ENCODE measurements at regions not wholly inside any gene's neighbourhood (a gene's known extent, or its start where the extent isn't known, plus 50 kb on each side); places are given as distances from the start of the nearest gene placed in this dataset.
"Not testable (repeated sequence)": the region's sequence is repeated elsewhere in the genome, so short reads cannot be mapped to it uniquely, and the experiment has no call there.

DNA sequence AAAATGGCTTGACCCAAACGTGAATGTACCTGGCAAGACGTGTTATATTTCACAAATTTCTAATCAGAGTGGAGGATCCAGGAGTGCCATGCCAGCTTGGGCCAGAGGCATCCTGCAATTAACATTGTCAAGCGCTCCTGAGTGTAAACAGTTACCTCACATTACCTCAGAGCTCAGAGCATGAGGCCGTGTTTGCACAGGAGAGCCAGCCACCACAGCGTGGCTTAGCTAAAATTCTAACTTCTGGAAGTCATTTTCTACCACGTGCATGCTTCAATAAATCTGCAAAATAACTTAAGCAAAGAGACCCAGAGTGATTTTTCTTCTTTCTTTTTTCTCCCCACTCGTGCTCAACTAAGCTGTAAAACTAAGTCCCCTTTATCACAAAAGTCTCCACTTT is 769.0 kb downstream of the KCNJ2 start:
- no peak for DNase-seq (ENCODE audit: low spot score)

DNA sequence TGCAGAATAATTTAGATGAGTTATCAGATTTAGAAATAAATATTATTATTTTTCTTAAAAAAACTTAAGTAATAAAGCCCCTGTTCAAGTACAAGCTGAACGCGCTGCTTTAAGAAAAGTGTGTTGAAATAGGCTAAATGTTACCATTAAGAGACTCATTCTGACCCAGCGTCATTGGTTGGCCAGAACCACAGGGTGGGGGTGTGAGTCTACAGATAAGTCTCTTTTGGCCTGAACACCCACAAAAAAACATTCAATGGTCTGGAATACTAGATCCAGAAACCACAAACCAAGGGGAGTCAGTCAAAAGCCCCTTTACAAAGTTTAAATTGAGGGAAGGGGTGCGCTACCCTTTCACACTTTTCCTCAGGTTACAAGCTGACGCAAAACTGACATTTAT is 776.1 kb downstream of the KCNJ2 start:
- no peak for DNase-seq (ENCODE audit: low spot score)

DNA sequence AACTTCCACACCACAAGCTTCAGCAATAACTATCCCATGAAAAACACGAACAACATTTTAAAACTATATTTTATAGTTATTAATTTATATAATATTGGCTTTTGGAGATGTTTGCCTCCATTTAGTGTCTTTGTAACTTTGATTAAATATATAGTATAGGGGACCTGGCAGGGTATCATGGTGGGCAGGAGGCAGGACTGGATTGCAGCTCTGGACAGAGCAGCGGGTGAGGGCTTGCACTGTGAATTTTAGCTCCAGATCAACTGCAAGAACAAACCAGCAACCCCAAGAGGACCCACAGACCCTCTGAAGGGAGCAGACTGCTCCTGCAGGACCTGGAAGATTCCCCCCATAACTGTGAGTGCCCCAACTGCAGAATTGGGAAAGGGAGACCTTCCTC is 777.9 kb downstream of the KCNJ2 start:
- DNase-seq (ENCODE audit: low spot score) = no peak

DNA sequence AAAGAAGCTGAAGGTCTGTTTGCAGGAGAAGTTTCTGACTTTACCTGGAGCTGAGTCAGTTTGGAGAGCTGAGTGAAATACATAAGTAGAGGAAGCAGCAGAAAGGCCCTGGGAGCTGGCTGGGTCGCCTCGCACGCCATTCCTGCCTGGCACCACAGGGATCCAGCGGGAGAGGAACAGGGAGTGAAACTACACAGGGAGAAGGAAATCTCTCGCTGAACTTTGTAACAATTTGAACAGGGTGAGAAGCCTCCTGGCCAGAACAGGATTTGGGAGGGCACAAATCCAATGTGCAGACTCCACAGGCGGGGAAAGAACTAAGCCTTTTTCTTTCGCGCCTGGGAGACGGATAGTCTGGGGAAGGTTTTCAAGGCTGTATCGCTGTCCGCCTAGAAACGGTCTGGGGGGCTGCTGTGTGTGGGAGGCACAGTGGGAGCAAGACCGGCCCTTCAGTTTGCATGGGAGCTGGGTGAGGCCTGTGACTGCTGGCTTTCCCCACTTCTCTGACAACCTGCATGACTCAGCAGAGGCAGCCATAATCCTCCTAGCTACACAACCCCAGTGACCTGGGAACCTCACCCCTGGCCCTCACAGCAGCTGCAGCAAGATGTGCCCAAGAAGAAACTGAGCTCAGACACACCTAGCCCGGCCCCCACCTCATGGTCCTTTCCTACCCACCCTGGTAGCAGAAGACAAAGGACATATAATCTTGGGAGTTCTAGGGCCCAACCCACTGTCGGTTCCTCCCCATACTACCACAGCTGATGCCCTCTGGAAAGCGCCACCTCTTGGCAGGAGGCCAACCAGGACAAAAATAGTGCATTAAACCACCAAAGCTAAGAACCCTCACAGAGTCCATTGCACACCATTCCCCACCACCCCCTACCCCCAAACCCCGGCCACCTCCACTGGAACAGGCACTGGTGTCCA is 778.6 kb downstream of the KCNJ2 start:
- DNase-seq (ENCODE audit: low spot score) = no peak

DNA sequence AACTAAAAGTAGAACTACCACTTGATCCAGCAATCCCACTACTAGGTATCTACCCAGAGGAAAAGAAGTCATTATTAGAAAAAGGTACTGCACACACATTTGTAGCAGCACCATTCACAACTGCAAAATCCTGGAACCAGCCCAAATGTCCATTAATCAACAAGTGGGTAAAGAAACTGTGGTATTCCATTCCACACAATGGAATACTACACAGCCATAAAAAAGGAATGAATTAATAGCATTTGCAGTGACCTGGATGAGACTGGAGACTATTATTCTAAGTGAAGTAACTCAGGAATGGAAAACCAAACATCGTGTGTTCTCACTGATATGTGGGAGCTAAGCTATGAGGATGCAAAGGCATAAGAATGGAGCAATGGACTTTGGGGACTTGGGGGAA is 783.8 kb downstream of the KCNJ2 start:
- DNase-seq (ENCODE audit: low spot score) = not testable (repeated sequence)

DNA sequence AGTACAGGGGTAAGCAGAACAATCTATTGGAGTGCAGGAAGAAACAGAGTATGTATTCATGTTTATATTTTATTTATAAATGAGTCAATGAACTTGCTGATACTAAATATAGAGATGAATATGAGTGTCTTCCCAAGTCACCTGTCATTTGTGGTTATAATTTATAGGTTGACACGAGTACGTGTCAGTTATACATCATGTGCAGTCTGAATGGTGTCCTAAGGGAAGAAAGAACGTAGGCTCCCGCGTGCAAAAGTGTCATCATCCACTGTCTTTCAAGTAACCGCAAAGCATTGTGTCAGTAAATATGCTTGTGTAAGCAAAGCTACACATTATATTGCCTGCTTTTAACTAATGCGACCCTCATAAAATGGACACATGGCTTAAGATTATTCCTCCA is 786.1 kb downstream of the KCNJ2 start:
- DNase-seq (ENCODE audit: low spot score) = no peak

DNA sequence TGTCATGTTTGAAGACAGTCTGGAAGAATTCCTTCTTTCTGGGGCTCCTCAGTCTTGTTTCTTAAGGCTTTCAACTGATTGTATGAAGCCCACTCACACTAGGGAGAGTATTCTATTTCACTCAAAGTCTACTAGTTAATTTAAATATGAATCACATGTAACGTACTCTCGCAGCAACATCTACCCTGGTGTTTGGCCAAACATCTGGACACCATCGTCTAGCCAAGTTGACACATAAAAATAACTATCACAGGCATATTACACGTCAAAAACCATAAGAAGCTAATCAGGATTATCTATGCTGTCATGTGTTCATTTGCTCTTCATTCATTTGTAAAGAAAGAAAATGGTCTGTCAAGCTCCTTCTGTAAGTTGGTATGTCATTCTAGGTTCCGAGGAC is 787.4 kb downstream of the KCNJ2 start:
- no peak for DNase-seq (ENCODE audit: low spot score)

DNA sequence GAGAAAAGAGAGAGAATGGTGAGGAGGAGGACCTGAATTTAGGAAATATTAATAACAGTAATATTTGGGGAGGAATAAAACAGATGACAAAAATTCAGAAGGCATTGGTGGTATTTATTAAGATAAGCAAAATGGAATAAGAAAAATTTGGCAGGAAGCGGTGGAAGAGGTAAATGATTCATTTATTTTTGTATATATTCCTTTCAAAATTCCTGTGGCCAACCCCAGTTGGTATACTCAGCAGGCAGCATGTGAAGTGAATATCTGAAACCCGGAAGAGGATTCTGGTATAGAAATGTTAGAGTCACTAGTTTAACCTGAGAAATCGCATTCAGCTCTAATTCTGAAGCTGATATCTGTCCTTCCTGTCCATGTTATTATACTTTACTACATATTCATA is 792.0 kb downstream of the KCNJ2 start:
- DNase-seq (ENCODE audit: low spot score) = no peak

DNA sequence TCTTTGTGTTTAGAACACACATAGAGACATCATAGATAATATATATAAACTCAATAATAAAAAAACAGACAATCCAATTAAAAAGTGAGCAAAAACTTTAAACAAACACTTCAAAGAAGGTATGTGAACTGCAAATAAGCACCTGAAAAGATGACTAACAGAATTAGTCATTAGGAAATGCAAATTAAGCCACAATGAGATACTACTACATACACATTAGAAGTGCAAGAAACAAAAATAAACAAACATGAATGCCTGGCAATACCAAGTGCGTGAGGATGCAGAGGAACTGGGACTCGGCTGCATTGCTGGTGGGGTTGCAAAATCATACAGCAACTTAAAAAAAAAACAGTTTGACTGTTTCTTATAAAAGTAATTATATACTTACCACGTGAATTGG is 799.0 kb downstream of the KCNJ2 start:
- DNase-seq (ENCODE audit: low spot score) = no peak

DNA sequence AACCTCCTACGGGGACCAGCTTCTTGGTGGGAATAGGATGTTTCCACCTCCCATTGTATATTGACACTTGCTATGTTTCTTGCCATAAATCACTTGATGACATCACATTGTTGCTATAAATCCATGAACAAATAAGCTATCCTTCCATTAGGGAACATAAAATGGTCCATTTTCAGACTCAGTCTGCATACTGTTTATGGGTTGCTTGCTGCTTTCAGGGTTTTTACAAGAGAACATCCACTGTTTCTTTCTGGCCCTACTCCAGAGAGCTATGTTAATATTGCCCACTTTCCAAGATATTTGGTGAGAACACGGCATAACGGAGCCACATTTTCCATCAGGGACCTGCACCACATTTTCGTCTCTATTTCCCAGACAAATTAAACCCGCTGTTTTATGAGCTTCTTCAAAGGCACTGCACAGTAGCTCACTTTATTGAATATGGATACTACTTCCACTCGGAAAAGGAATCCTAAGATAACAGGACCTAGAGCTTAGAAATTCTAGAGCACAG is 800.2 kb downstream of the KCNJ2 start:
- DNase-seq (ENCODE audit: low spot score) = no peak

DNA sequence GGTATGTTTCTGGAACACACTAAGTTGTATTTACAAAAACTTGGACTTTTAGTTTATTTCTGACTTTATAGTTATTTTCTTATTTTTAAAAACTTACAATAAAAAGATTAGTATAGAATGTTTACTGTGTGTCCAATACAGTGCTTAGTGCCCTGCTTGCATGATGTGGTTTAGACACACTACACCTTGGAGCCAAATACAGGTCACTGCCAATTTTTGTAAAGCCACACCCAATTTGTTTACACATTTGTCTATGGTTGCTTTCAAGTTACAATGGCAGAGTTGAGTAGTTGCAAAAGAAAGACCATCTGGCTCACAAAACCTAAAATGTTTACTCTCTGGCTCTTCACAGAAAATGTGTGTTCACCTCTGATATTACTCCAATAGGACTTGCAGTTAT is 807.1 kb downstream of the KCNJ2 start:
- DNase-seq (ENCODE audit: low spot score) = no peak

DNA sequence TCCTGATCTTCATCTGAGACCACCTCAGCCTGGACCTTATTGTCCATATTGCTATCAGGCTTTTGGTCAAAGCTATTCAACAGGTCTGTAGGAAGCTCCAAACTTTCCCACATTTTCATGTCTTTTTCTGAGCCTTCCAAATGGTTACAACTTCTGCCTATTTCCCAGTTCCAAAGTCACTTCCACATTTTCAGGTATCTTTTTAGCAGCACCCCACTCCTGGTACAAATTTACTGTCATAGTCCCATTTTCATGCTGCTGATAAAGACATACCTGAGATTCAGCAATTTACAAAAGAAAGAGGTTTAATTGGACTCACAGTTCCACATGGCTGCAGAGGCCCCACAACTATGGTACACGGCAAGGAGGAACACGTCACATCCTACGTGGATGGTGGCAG is 815.5 kb downstream of the KCNJ2 start:
- DNase-seq (ENCODE audit: low spot score) = no peak

DNA sequence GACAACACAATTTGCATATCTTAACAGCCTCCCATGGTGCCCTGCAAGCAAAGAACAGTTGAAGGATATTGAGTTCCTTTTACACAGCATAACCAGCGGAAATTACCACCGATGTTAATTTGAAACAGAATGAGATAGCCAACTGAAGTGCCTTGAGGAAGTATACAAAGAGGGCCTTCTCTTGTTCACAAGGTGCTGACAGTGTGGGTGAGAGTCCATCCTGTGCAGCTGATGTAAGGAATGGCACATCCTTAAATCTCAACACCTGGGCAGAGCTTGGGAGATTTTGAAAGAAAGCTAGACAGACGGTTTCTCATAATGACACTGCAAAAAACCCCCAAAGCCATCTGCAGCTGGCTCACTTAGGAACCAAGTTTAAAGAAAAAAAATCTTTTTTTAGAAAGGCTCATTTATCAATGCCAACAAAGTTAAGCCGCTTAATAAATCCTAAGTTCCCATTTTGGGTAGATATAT is 818.6 kb downstream of the KCNJ2 start:
- no peak for DNase-seq (ENCODE audit: low spot score)

DNA sequence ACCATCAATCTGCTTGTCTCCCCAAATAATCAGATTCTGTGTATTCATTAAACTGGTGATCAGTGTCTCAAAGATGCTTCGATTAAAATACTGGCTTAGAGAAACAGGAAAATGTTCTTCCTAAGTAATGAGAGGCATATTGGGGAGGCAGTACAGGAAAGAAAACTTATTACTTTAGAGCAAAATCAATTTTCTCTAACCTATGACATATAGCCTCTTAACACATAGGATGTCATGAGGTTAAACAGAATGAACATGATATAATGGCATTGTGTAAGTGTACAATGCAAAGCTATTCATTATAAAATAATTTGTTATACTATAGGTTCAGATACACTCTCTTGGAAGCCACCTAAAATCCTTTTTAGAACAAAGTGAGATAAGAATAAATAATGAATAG is 819.3 kb downstream of the KCNJ2 start:
- no peak for DNase-seq (ENCODE audit: low spot score)

DNA sequence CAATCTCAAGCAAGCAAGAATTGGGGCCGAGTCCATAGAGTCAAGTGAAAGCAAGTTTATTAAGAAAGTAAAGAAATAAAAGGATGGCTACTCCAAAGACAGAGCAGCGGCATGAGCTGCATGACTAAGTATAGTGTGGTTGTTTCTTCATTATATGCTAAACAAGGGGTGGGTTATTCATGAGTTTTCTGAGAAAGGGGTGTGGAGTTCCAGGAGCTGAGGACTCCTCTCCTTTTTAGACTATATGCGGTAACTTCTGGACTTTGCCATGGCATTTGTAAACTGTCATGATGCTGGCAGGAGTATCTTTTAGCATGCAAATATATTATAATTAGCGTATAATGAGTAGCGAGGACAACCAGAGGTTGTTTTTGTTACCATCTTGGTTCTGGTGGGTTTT is 819.9 kb downstream of the KCNJ2 start:
- no peak for DNase-seq (ENCODE audit: low spot score)

DNA sequence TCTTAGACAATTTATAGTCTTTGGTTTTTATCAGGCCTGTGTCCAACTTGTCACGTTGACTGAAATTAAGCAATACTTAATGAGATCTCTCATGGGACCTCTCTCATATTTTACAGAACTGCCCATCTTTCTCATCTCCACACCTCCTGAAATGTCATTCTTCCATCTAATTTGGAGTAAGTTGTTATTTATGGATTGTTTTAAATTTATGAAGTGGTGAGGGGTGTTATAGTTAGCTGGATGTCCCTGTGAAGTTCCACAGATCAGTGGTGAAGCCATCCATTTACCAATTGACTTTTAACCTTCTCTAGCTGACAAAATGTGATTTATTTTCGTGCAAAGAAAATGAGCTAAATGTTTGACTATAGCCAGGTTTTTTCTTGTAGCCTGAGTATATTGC is 824.9 kb downstream of the KCNJ2 start:
- DNase-seq (ENCODE audit: low spot score) = no peak

DNA sequence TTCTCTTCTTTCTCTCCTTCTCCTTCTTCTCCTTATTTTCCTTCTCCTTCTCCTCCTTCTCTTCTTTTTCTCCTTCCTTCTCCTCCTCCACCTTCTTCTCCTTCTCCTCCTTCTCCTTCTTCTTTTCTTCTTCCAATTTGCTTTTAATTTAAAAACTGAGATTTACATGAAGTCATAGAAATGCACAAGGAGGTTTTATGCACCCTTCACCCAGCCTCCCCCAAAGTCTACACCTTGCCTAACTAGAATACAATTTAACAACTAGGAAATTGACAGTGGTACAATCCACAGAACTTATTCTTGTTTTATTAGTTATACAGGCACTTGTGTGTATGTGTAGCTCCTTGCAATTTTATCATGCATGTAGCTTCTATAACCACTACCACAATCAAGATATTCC is 826.7 kb downstream of the KCNJ2 start:
- no peak for DNase-seq (ENCODE audit: low spot score)

DNA sequence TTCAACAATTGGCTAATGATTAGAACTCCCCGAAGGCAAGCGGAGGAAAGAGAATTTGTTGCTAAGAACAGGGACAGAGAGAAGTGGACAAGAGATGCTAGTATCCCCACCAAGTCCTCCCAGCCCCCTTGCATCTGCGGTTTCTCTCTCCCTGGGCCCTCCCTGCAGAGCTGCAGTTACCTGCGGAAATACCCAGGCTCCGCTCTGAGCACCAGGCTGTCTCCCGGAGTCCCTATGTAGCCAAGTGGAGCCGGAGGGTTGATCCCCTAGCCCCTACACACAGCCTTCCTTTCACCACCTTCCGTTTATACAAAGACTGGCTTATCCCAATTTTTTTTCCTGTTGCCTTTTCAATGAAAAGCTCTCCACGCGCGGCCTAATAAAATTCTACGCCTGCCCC is 834.4 kb downstream of the KCNJ2 start:
- no peak for DNase-seq (ENCODE audit: low spot score)

DNA sequence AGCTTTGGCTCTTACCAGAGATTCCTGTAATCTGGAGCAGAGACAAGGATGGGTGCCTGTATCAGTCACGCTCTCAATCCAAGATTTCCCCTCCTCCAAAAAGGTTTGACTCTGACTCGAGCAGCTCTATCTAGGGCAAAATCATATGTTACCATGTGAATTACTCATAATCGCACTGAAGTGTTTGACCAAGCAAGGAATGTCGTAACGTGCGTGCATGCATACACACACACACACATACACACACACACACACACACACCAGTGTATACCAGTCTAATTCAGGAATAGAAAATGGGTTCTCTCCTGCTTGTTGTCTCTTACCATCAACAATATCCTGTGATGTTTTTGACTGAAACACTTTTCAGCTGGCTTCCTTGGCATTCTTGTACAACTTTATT is 835.1 kb downstream of the KCNJ2 start:
- DNase-seq (ENCODE audit: low spot score) = no peak

DNA sequence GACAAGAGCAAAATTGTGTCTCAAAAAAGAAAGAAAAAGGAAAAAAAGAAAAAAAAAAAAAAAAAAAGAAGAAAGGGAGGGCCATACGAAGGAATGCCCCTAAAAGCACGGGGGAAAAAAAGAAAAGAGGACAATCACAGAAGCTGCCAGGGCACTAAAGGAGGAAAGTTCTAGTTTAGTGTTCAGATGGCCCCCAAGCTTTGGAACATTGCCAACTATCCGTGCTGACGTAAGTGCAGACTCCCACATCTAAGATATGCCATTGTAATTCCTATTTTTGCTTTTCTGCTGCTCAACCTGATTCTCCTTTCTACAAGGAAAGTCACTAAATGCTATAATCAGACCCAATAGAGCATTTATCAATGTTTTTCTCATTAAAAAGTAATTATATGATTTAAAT is 842.1 kb downstream of the KCNJ2 start:
- DNase-seq (ENCODE audit: low spot score) = no peak

DNA sequence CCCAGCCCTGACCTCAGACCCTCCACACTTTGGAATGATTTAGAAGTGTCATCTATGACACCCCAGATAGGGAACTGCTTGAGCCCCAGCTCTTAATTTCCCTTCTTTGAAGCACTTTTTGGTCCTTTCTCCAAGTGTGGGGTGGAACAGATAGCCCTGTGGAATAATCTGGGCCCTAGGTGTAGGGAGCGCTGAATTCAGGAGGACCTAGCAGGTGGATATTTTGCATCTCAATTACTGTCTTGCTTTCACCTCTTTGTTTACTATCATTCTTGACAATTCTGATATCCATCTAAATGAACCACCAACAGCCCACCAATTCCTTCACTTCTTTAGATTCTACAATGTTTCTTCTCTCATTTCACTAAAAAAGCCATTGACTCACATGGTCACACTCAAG is 850.4 kb downstream of the KCNJ2 start:
- no peak for DNase-seq (ENCODE audit: low spot score)

DNA sequence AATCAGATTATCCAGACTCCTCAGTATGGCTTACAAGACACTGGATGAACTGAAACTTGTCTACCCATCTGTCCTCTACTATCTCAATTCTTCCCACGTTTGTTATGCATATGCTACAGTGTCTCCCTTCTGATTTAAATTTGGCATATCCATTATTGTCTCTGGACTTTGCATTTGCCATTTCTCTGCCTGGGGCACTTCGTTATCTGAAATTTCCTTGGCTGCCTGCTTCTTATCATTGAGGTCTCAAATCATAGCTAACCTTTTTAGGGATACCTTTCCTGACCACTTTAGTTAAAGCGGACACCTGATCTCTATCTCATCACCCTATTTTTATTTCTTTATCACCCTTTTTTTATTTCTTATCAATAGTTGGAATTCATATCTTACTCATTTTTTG is 853.4 kb downstream of the KCNJ2 start:
- DNase-seq (ENCODE audit: low spot score) = no peak

DNA sequence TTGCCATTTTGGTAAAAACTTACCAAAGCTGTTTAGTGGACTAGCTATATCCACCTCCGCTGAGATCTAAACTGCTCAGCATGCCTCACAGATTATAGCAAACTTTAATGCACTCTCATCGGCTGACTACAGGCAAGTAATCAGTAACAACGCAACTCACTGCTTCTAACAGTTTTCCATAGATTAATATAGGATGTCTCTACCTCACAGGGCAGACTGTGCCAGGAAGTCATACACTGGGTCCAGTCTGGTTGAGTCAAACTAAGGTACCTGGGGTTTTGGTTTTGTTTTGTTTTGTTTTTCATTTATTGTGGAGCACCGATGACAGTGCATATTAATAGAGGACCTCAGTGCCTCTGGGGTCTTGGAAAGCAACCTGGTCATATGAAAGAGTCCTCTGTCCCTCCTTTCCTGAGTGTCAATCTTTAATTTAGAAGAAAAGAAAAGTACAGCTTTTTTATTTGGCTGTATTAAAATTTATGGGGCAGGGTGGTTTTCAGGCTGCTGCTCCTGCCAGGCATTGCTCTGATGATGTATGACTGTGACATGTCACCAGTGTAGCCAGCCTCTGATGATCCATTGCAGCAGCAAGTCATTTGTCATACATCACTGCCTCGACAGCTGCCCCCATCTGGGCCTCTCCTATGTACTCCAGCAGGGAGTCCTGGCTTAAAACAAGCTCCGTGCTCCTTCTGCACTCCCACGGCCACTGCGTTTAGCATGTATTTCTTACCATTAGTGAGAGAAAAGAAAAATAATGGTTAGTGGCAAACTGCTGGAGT is 854.1 kb downstream of the KCNJ2 start:
- DNase-seq (ENCODE audit: low spot score) = no peak
